ENCODE measurements at regions not wholly inside any gene's neighbourhood (a gene's known extent, or its start where the extent isn't known, plus 50 kb on each side); places are given as distances from the start of the nearest gene placed in this dataset.

DNA sequence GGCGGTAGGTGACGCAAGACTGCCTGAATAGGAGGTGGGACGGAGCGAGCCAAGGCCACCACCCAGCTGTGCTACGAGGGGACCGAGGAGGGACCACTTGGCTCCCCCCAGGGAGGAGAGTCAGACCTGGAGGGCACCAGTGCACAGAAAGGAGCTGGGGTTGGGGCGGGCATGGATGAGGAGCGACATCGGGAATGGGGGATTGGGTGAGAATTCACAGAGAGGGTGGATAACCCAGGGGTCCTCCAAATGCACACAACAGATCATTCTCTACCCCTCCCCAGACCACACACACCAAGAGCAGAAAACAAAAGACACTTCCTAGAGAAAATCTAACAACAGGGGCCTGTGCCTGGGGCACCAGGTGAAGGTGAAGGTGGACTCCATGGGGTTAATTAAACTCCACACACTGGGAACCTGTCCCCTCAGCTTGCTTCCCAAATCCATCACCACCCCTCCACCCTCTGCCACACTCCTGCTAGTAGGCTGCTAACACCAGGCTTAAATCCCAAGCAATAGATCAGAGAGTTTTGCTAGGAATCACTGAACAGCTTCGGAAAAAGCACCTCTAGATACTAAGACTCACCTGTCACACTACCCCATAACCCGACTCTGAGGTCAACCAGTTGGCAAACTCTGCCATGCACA is 274.6 kb downstream of the EIPR1 start:
- Histone ChIP-seq H3K36me3 (ENCODE audit: insufficient read depth, insufficient read length, low read length) (no peaks in the 10 kb centered on the region), H3K27me3 (ENCODE audit: insufficient read depth, insufficient read length) (no peaks in the 10 kb centered on the region), H3K9ac (ENCODE audit: insufficient read length, low read depth) (no peak overlapping the region), H3K9me3 (ENCODE audit: insufficient read depth, low read length) (no peaks in the 10 kb centered on the region), H3K4me1 (ENCODE audit: insufficient read depth, insufficient read length) (peaks cover 9% of the 10 kb centered on the region), H3K4me3 (ENCODE audit: insufficient read length, low read depth) (no peak overlapping the region)
- no peak for TF ChIP-seq SUZ12 (IDR thresholded peaks at IDR 0.05; ENCODE audit: extremely low read depth, insufficient read depth, insufficient read length)
- no peak for TF ChIP-seq ZNF274 (IDR thresholded peaks at IDR 0.05; ENCODE audit: low read depth, low read length)
- TF ChIP-seq YY1 (IDR thresholded peaks at IDR 0.05; ENCODE audit: insufficient read depth, insufficient read length): no peak
- no peak for DNase-seq (ENCODE audit: low read depth, low spot score)

DNA sequence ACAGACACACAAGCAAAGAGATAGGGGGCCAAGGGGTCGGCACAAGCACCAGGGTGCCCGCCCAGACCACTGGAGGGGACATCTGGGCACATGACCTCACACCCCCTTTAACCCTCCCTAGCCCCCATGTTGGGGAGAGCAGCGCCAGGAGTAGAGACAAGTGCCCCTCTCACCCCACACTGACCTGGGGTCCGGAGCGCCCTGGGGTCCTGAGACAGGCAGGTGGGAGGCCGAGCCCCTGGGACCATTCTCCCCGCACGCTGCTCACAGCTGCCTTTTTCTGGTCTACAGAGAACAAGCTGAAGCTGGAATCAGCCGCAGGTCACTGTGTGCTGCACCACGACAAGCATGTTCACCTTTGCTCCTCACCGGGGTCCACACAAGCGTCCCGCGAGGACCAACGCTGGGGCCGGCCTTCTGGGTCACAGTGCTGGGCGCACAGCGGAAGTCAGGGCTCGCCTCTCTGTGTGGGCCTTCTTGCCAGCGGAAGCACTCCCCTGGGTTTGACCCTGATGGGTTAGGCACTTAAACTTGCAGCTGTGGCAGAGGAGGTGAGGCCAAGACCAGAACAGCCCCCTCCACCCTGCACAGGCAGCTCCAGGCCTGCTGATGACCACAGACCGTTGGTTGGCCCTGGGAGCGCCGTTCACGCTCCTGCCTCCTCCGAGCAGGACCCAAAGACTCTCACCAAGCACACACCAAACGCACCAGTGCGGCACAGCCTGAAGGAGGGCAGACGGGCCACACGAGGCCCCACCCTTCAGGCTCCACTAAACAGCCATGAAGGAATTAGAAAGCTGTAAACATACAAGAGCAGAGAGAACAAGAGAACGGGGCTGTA is 275.3 kb downstream of the EIPR1 start:
- no peaks in the 10 kb centered on the region for H3K27me3 ChIP-seq (ENCODE audit: insufficient read depth, insufficient read length)
- no peaks in the 10 kb centered on the region for H3K9me3 ChIP-seq (ENCODE audit: insufficient read depth, low read length)
- H3K4me1 ChIP-seq (ENCODE audit: insufficient read depth, insufficient read length): peaks cover 7% of the 10 kb centered on the region
- TF ChIP-seq YY1 (IDR thresholded peaks at IDR 0.05; ENCODE audit: insufficient read depth, insufficient read length): no peak
- no peak for TF ChIP-seq SUZ12 (IDR thresholded peaks at IDR 0.05; ENCODE audit: extremely low read depth, insufficient read depth, insufficient read length)
- no peak for TF ChIP-seq ZNF274 (IDR thresholded peaks at IDR 0.05; ENCODE audit: low read depth, low read length)
- no peaks in the 10 kb centered on the region for H3K36me3 ChIP-seq (ENCODE audit: insufficient read depth, insufficient read length, low read length)
- H3K9ac ChIP-seq (ENCODE audit: insufficient read length, low read depth): no peak overlapping the region
- no peak for DNase-seq (ENCODE audit: low read depth, low spot score)
- no peak overlapping the region for H3K4me3 ChIP-seq (ENCODE audit: insufficient read length, low read depth)

DNA sequence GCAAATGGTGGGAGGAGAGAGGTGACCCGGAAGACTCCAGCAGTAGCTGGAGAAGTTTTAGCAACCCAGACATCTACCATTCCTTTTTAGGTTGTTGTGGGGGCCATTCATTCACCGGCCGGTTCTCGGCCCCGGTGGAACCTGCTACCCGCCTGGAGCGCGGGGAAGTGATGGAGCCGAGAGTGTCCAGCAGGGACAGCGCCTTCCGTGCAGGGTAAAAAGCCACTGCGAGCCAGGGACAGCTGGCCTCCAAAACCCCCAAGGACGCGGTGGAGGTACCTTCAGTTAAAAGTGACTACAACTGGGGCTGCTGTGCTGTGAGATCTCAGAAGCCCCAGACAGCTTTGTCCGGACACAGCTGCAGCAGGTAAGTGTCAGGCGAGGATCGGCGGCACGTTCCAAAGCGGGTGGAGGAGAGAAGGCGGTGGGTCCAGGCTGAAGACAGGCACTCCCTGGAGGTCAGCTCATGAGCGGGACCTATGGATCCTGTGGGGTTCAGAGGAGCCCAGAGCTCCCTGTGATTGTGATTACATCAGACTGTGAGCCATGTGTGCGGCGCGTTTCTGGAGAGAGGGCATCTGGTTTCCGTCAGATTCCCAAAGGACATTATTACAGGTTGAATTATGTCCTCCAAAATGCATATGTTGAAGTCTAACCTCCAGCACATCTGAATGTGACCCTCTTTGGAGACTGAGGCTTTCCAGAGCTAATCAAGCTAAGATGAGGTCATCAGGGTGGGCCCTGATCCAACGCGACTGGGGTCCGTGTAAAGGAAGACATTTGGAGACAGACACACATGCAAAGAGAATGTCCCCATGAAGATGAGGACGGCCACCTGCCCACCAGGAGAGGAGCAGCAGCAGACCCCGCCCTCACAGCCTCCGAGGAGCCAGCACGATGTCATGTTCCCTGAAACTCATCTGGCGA is 276.3 kb downstream of the EIPR1 start:
- peaks cover 7% of the 10 kb centered on the region for H3K4me1 ChIP-seq (ENCODE audit: insufficient read depth, insufficient read length)
- no peak for DNase-seq (ENCODE audit: low read depth, low spot score)
- TF ChIP-seq YY1 (IDR thresholded peaks at IDR 0.05; ENCODE audit: insufficient read depth, insufficient read length): no peak
- no peak for TF ChIP-seq ZNF274 (IDR thresholded peaks at IDR 0.05; ENCODE audit: low read depth, low read length)
- TF ChIP-seq SUZ12 (IDR thresholded peaks at IDR 0.05; ENCODE audit: extremely low read depth, insufficient read depth, insufficient read length): no peak
- H3K36me3 ChIP-seq (ENCODE audit: insufficient read depth, insufficient read length, low read length): no peaks in the 10 kb centered on the region
- no peaks in the 10 kb centered on the region for H3K27me3 ChIP-seq (ENCODE audit: insufficient read depth, insufficient read length)
- H3K4me3 ChIP-seq (ENCODE audit: insufficient read length, low read depth): no peak overlapping the region
- H3K9me3 ChIP-seq (ENCODE audit: insufficient read depth, low read length): no peaks in the 10 kb centered on the region
- H3K9ac ChIP-seq (ENCODE audit: insufficient read length, low read depth): no peak overlapping the region

DNA sequence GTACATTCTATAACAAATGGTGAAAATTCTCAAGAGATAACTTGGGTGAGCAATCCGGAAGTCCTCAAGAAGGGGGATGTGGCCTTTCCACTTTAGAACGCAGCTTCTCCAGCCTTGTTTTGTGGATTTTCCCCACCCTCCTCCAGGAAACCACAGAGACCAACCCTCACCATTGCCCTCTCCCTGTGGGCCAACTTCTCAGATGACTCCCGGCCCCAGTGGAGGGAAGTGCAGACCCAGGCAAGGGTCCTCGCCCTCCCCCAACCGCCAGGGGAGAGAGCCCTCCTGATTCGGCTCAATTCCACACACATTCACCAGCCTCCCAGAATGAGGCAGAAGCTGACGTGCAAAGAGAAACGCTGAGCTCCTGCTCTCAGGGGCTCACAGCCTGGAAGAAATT is 277.2 kb downstream of the EIPR1 start:
- no peak for DNase-seq (ENCODE audit: low read depth, low spot score)
- Histone ChIP-seq H3K4me3 (ENCODE audit: insufficient read length, low read depth) (no peak overlapping the region), H3K9ac (ENCODE audit: insufficient read length, low read depth) (no peak overlapping the region), H3K9me3 (ENCODE audit: insufficient read depth, low read length) (no peaks in the 10 kb centered on the region), H3K27me3 (ENCODE audit: insufficient read depth, insufficient read length) (no peaks in the 10 kb centered on the region), H3K36me3 (ENCODE audit: insufficient read depth, insufficient read length, low read length) (no peaks in the 10 kb centered on the region), H3K4me1 (ENCODE audit: insufficient read depth, insufficient read length) (peaks cover 6% of the 10 kb centered on the region)
- TF ChIP-seq YY1 (IDR thresholded peaks at IDR 0.05; ENCODE audit: insufficient read depth, insufficient read length): no peak
- TF ChIP-seq SUZ12 (IDR thresholded peaks at IDR 0.05; ENCODE audit: extremely low read depth, insufficient read depth, insufficient read length): no peak
- TF ChIP-seq ZNF274 (IDR thresholded peaks at IDR 0.05; ENCODE audit: low read depth, low read length): no peak

DNA sequence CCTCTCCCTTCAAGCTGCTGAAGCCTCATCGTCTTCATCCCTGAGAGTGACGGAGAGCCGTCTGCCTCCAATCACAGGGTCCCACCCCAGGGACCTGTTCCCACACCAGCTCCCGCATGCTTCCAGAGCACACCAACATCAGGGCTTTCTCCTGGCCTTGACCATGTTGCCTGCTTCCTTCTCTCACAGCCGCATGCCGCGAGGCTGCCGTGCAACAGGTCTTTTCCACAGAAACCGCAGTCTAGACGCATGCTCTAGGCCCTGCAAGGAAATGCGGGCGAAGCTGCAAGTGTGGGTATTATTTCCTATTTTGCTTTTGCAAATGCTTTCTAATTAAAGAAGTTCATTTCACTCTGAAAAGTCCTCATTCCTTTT is 277.8 kb downstream of the EIPR1 start:
- peaks cover 8% of the 10 kb centered on the region for H3K4me1 ChIP-seq (ENCODE audit: insufficient read depth, insufficient read length)
- H3K27me3 ChIP-seq (ENCODE audit: insufficient read depth, insufficient read length): no peaks in the 10 kb centered on the region
- TF ChIP-seq YY1 (IDR thresholded peaks at IDR 0.05; ENCODE audit: insufficient read depth, insufficient read length): no peak
- TF ChIP-seq SUZ12 (IDR thresholded peaks at IDR 0.05; ENCODE audit: extremely low read depth, insufficient read depth, insufficient read length): no peak
- TF ChIP-seq ZNF274 (IDR thresholded peaks at IDR 0.05; ENCODE audit: low read depth, low read length): no peak
- H3K4me3 ChIP-seq (ENCODE audit: insufficient read length, low read depth): no peak overlapping the region
- no peak for DNase-seq (ENCODE audit: low read depth, low spot score)
- H3K9me3 ChIP-seq (ENCODE audit: insufficient read depth, low read length): no peaks in the 10 kb centered on the region
- H3K36me3 ChIP-seq (ENCODE audit: insufficient read depth, insufficient read length, low read length): no peaks in the 10 kb centered on the region
- H3K9ac ChIP-seq (ENCODE audit: insufficient read length, low read depth): no peak overlapping the region

DNA sequence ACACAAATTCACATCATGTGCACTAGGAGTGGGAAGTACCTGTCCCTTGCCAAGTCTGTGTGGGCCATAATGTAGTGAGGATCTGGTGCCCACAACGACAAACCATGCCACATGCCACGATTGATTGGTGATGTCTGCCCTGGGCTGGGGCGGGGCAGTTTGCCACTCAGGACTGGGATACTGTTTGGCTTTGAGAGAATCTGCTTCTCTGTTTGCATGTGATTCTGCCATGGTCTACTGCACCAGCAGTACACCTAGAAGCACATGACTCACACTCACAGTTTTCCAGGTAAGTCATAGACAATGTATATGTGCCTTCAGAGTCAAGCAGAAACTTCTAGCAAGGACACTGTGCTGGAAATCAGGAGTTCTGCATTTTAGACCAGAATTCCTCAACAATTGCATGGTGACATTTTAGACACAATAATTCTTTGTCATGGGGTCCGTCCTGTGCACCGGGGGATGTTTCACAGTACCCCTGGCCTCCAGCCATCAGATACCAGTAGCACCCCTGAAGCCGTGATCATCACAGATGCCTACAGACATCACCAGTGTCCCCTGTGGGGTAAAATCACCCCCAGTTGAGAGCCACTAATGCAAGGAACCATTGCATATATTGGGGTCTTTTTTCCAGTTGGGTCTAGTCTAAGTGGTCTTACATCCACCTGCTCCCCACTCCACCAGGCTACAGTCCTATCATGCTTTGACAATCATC is 278.3 kb downstream of the EIPR1 start:
- no peak overlapping the region for H3K9ac ChIP-seq (ENCODE audit: insufficient read length, low read depth)
- no peaks in the 10 kb centered on the region for H3K27me3 ChIP-seq (ENCODE audit: insufficient read depth, insufficient read length)
- TF ChIP-seq YY1 (IDR thresholded peaks at IDR 0.05; ENCODE audit: insufficient read depth, insufficient read length) (no peak), ZNF274 (IDR thresholded peaks at IDR 0.05; ENCODE audit: low read depth, low read length) (no peak), SUZ12 (IDR thresholded peaks at IDR 0.05; ENCODE audit: extremely low read depth, insufficient read depth, insufficient read length) (no peak)
- DNase-seq (ENCODE audit: low read depth, low spot score): no peak
- H3K4me1 ChIP-seq (ENCODE audit: insufficient read depth, insufficient read length): peaks cover 8% of the 10 kb centered on the region
- no peaks in the 10 kb centered on the region for H3K36me3 ChIP-seq (ENCODE audit: insufficient read depth, insufficient read length, low read length)
- H3K4me3 ChIP-seq (ENCODE audit: insufficient read length, low read depth): no peak overlapping the region
- no peaks in the 10 kb centered on the region for H3K9me3 ChIP-seq (ENCODE audit: insufficient read depth, low read length)

All from NT2/D1 (cell line).